ENCODE measurements at regions not wholly inside any gene's neighbourhood (a gene's known extent, or its start where the extent isn't known, plus 50 kb on each side); places are given as distances from the start of the nearest gene placed in this dataset.

- no peak for DNase-seq (ENCODE audit: low spot score)
- Histone ChIP-seq H3K27me3 (no peaks in the 10 kb centered on the region), H3K27ac (no peak overlapping the region), H3K4me3 (no peak overlapping the region), H3K9me3 (peaks cover 2 to 12% of the 10 kb centered on the region in 2 donors), H3K36me3 (no peaks in the 10 kb centered on the region), H3K4me1 (no peaks in the 10 kb centered on the region)
- TF ChIP-seq, protein P1, sequence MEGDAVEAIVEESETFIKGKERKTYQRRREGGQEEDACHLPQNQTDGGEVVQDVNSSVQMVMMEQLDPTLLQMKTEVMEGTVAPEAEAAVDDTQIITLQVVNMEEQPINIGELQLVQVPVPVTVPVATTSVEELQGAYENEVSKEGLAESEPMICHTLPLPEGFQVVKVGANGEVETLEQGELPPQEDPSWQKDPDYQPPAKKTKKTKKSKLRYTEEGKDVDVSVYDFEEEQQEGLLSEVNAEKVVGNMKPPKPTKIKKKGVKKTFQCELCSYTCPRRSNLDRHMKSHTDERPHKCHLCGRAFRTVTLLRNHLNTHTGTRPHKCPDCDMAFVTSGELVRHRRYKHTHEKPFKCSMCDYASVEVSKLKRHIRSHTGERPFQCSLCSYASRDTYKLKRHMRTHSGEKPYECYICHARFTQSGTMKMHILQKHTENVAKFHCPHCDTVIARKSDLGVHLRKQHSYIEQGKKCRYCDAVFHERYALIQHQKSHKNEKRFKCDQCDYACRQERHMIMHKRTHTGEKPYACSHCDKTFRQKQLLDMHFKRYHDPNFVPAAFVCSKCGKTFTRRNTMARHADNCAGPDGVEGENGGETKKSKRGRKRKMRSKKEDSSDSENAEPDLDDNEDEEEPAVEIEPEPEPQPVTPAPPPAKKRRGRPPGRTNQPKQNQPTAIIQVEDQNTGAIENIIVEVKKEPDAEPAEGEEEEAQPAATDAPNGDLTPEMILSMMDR (IDR thresholded peaks at IDR 0.05) = no peak
These were observed 1177.8 kb downstream of the TBC1D22A start for GRCh38 chr22:47940211-47940610.

GRCh38 chr22:47933891-47934290 is 1171.4 kb downstream of the TBC1D22A start:
- Histone ChIP-seq H3K9me3 (peaks cover 2 to 15% of the 10 kb centered on the region in 2 donors), H3K36me3 (no peaks in the 10 kb centered on the region), H3K27ac (no peak overlapping the region), H3K4me1 (no peaks in the 10 kb centered on the region), H3K4me3 (no peak overlapping the region), H3K27me3 (no peaks in the 10 kb centered on the region)
- TF ChIP-seq, protein P1 (IDR thresholded peaks at IDR 0.05) = no peak
- no peak for DNase-seq (ENCODE audit: low spot score)

DNA sequence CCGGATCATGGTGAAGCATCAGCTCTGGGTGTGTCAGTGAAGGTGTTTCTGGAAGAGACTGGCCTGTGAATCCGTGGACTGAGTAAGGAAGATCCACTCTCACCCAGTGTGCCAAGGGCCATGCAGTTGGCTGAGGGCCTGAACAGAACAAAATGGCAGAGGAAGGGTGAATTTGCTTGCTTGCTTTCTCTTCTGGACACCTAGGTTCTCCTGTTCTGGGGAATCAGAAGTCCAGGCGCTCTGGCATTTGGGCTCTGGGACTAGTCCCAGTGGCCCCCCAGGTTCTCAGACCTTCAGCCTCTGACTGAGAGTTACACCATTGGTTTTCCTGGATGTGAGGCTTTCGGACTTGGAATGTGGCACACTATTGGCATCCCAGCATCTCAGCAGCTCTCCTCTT is 1170.8 kb downstream of the TBC1D22A start:
- DNase-seq (ENCODE audit: low spot score) = no peak
- H3K9me3 ChIP-seq = peaks cover 2 to 15% of the 10 kb centered on the region in 2 donors
- TF ChIP-seq, protein P1 (IDR thresholded peaks at IDR 0.05) = no peak

GRCh38 chr22:47929646-47930185 is 1167.3 kb downstream of the TBC1D22A start:
- peaks cover 0 to 2% of the 10 kb centered on the region in 2 donors for H3K9me3 ChIP-seq
- H3K4me3 ChIP-seq = no peak overlapping the region
- H3K36me3 ChIP-seq = no peaks in the 10 kb centered on the region
- H3K27ac ChIP-seq = no peak overlapping the region
- H3K4me1 ChIP-seq = no peaks in the 10 kb centered on the region
- TF ChIP-seq, protein P1 (IDR thresholded peaks at IDR 0.05) = no peak
- H3K27me3 ChIP-seq = no peaks in the 10 kb centered on the region
- DNase-seq (ENCODE audit: low spot score) = peak; percentile 13

More for the DNA sequence above, 1170.8 kb downstream of the TBC1D22A start:
- H3K4me1 ChIP-seq = no peaks in the 10 kb centered on the region
- H3K36me3 ChIP-seq = no peaks in the 10 kb centered on the region
- no peak overlapping the region for H3K27ac ChIP-seq
- no peak overlapping the region for H3K4me3 ChIP-seq
- no peaks in the 10 kb centered on the region for H3K27me3 ChIP-seq

DNA sequence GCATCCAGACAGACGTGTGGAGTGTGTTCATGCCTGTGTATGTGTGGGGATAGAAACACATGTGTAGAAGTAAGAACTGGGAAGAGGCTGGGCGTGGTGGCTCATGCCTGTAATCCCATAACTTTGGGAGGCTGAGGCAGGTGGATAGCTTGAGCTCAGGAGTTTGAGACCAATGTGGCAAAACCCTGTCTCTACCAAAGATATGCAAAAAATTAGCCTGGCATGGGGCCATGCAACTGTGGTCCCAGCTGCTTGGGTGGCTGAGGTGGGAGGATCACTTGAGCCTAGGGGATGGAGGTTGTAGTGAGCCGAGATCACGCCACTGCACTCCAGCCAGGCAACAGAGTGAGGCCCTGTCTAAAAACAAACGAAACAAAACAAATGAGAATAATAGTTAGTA is 1166.6 kb downstream of the TBC1D22A start:
- H3K36me3 ChIP-seq = no peaks in the 10 kb centered on the region
- TF ChIP-seq, protein P1 (IDR thresholded peaks at IDR 0.05) = no peak
- no peaks in the 10 kb centered on the region for H3K4me1 ChIP-seq
- no peaks in the 10 kb centered on the region for H3K27me3 ChIP-seq
- no peak overlapping the region for H3K27ac ChIP-seq
- H3K4me3 ChIP-seq = no peak overlapping the region
- H3K9me3 ChIP-seq = peaks cover 0 to 8% of the 10 kb centered on the region in 2 donors
- no peak for DNase-seq (ENCODE audit: low spot score)

GRCh38 chr22:47928631-47929030 is 1166.2 kb downstream of the TBC1D22A start:
- H3K4me1 ChIP-seq = no peaks in the 10 kb centered on the region
- H3K27me3 ChIP-seq = no peaks in the 10 kb centered on the region
- no peak overlapping the region for H3K4me3 ChIP-seq
- peaks cover 0 to 9% of the 10 kb centered on the region in 2 donors for H3K9me3 ChIP-seq
- H3K27ac ChIP-seq = no peak overlapping the region
- peak; percentile 21 for DNase-seq (ENCODE audit: low spot score)
- H3K36me3 ChIP-seq = no peaks in the 10 kb centered on the region
- TF ChIP-seq, protein P1 (IDR thresholded peaks at IDR 0.05) = no peak

Data from right atrium auricular region (tissue), 2 donors.